Fibroblast of gingiva (primary cell): ENCODE measurements at regions not wholly inside any gene's neighbourhood (a gene's known extent, or its start where the extent isn't known, plus 50 kb on each side); places are given as distances from the start of the nearest gene placed in this dataset.
"Not testable (repeated sequence)": the region's sequence is repeated elsewhere in the genome, so short reads cannot be mapped to it uniquely, and the experiment has no call there.

ENCODE experiments used
- DNase-seq: peaks from one replicate; pipeline ENCODE4 v3.0.0-alpha.2; 2011; ENCODE audit warnings: low read depth

GRCh38 chr1:229886636-229887035 lies 180.4 kb upstream of the GALNT2 start:
- DNase-seq: no peak

GRCh38 chr1:229887043-229887822 lies 179.8 kb upstream of the GALNT2 start:
- DNase-seq: no peak

GRCh38 chr1:229888157-229888556 lies 178.9 kb upstream of the GALNT2 start:
- DNase-seq: no peak

GRCh38 chr1:229888561-229889001 lies 178.5 kb upstream of the GALNT2 start:
- no peak for DNase-seq

- no peak for DNase-seq
These were observed 178.0 kb upstream of the GALNT2 start for GRCh38 chr1:229889031-229889517.

GRCh38 chr1:229891227-229891626 lies 175.8 kb upstream of the GALNT2 start:
- DNase-seq: no peak

GRCh38 chr1:229892515-229893117 lies 174.4 kb upstream of the GALNT2 start:
- DNase-seq: no peak

- DNase-seq: no peak
These were observed 173.1 kb upstream of the GALNT2 start for GRCh38 chr1:229893762-229894444.

- no peak for DNase-seq
These were observed 172.5 kb upstream of the GALNT2 start for GRCh38 chr1:229894532-229894931.

- DNase-seq: no peak
These were observed 171.4 kb upstream of the GALNT2 start for GRCh38 chr1:229895605-229896004.

GRCh38 chr1:229896306-229896705 lies 170.7 kb upstream of the GALNT2 start:
- no peak for DNase-seq

- no peak for DNase-seq
These were observed 170.2 kb upstream of the GALNT2 start for GRCh38 chr1:229896861-229897260.

- no peak for DNase-seq
These were observed 169.5 kb upstream of the GALNT2 start for GRCh38 chr1:229897501-229897900.

- DNase-seq: no peak
These were observed 166.8 kb upstream of the GALNT2 start for GRCh38 chr1:229900220-229900619.

- DNase-seq: no peak
These were observed 161.9 kb upstream of the GALNT2 start for GRCh38 chr1:229905031-229905545.

GRCh38 chr1:229905652-229906051 lies 161.4 kb upstream of the GALNT2 start:
- no peak for DNase-seq

GRCh38 chr1:229907884-229908638 lies 159.0 kb upstream of the GALNT2 start:
- no peak for DNase-seq

GRCh38 chr1:229908689-229909088 lies 158.3 kb upstream of the GALNT2 start:
- DNase-seq: no peak

- DNase-seq: no peak
These were observed 153.5 kb upstream of the GALNT2 start for GRCh38 chr1:229913489-229913888.

GRCh38 chr1:229919488-229919887 lies 147.6 kb upstream of the GALNT2 start:
- DNase-seq: not testable (repeated sequence)

- no peak for DNase-seq
These were observed 146.4 kb upstream of the GALNT2 start for GRCh38 chr1:229920683-229921082.

GRCh38 chr1:229922249-229922648 lies 144.8 kb upstream of the GALNT2 start:
- no peak for DNase-seq
